HFFc6 (cell line): ENCODE measurements at regions not wholly inside any gene's neighbourhood (a gene's known extent, or its start where the extent isn't known, plus 50 kb on each side); places are given as distances from the start of the nearest gene placed in this dataset.

Experiments used
- DNase-seq: peaks from one replicate; pipeline ENCODE4 v3.0.0-alpha.2; 2018
- H3K27ac Mint-ChIP-seq: 2 replicates; pipeline ENCODE4 v1.8.0; 2020; ENCODE audit warnings: mild to moderate bottlenecking, mixed read lengths
- H3K27me3 Mint-ChIP-seq: 2 replicates; pipeline ENCODE4 v1.8.0; 2021; ENCODE audit warnings: mild to moderate bottlenecking, moderate library complexity, mixed read lengths; ENCODE audit not compliant: insufficient read depth
- H3K36me3 Mint-ChIP-seq: 2 replicates; pipeline ENCODE4 v1.8.0; 2021; ENCODE audit warnings: low read depth, mixed read lengths
- H3K4me1 Mint-ChIP-seq: 2 replicates; pipeline ENCODE4 v1.8.0; 2020; ENCODE audit warnings: low read depth, mixed read lengths
- H3K4me3 Mint-ChIP-seq: 2 replicates; pipeline ENCODE4 v1.8.0; 2020; ENCODE audit warnings: mild to moderate bottlenecking, moderate library complexity, mixed read lengths
- H3K9me3 Mint-ChIP-seq: 2 replicates; pipeline ENCODE4 v1.8.0; 2020; ENCODE audit warnings: mild to moderate bottlenecking, mixed read lengths
- TF ChIP-seq, protein P1 (sequence below): fragments of 200-600 bp; sonication (generic); IDR thresholded peaks from 2 replicates; pipeline ENCODE4 v1.5.0; 2021; ENCODE audit warnings: antibody characterized with exemption, mild to moderate bottlenecking

- TF ChIP-seq, protein P1, sequence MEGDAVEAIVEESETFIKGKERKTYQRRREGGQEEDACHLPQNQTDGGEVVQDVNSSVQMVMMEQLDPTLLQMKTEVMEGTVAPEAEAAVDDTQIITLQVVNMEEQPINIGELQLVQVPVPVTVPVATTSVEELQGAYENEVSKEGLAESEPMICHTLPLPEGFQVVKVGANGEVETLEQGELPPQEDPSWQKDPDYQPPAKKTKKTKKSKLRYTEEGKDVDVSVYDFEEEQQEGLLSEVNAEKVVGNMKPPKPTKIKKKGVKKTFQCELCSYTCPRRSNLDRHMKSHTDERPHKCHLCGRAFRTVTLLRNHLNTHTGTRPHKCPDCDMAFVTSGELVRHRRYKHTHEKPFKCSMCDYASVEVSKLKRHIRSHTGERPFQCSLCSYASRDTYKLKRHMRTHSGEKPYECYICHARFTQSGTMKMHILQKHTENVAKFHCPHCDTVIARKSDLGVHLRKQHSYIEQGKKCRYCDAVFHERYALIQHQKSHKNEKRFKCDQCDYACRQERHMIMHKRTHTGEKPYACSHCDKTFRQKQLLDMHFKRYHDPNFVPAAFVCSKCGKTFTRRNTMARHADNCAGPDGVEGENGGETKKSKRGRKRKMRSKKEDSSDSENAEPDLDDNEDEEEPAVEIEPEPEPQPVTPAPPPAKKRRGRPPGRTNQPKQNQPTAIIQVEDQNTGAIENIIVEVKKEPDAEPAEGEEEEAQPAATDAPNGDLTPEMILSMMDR: no peak
- Mint-ChIP-seq H3K36me3 (no peaks in the 10 kb centered on the region), H3K27ac (no peak overlapping the region), H3K4me1 (no peaks in the 10 kb centered on the region), H3K4me3 (no peak overlapping the region), H3K27me3 (peaks cover 3% of the 10 kb centered on the region; the same call in 1 of the 2 replicates), H3K9me3 (peaks cover 24% of the 10 kb centered on the region)
- DNase-seq: no peak
Observed at GRCh38 chr3:81105789-81106488, 655.5 kb downstream of the GBE1 start.

GRCh38 chr3:81105206-81105605 lies 656.2 kb downstream of the GBE1 start:
- H3K36me3 Mint-ChIP-seq: no peaks in the 10 kb centered on the region
- peaks cover 19% of the 10 kb centered on the region for H3K9me3 Mint-ChIP-seq
- TF ChIP-seq, protein P1: no peak
- peaks cover 3% of the 10 kb centered on the region; the same call in 1 of the 2 replicates for H3K27me3 Mint-ChIP-seq
- no peak for DNase-seq
- no peak overlapping the region for H3K4me3 Mint-ChIP-seq
- no peak overlapping the region for H3K27ac Mint-ChIP-seq
- no peaks in the 10 kb centered on the region for H3K4me1 Mint-ChIP-seq

- DNase-seq: no peak
- Mint-ChIP-seq H3K27me3 (no peaks in the 10 kb centered on the region), H3K27ac (no peak overlapping the region), H3K9me3 (peaks cover 5% of the 10 kb centered on the region), H3K4me3 (no peak overlapping the region), H3K36me3 (no peaks in the 10 kb centered on the region), H3K4me1 (no peaks in the 10 kb centered on the region)
- TF ChIP-seq, protein P1: no peak
Observed at GRCh38 chr3:81097889-81098288, 663.6 kb downstream of the GBE1 start.

GRCh38 chr3:81095956-81096355 lies 665.5 kb downstream of the GBE1 start:
- H3K4me1 Mint-ChIP-seq: no peaks in the 10 kb centered on the region
- H3K9me3 Mint-ChIP-seq: peaks cover 5% of the 10 kb centered on the region
- H3K27me3 Mint-ChIP-seq: no peaks in the 10 kb centered on the region
- H3K36me3 Mint-ChIP-seq: no peaks in the 10 kb centered on the region
- H3K4me3 Mint-ChIP-seq: no peak overlapping the region
- no peak overlapping the region for H3K27ac Mint-ChIP-seq
- TF ChIP-seq, protein P1: no peak
- no peak for DNase-seq

DNA sequence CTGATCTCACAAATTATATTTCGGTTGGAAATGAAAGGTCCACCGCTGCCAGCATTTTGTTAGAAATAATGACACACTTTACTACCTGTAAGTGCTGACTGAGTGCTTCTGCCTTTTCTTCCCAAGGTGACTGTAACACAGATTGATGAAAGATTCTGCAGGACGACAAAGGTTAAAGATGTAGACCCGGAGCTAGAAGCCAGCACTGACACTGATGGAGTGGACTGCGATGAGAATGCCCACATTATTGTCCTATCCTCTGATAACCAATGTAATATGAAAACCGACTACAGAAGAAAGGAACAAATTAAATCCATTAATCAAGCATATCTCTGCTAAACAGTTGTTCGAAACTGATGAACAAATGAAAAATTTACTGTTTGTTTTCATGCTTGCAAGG lies 666.5 kb downstream of the GBE1 start:
- Mint-ChIP-seq H3K4me1 (no peaks in the 10 kb centered on the region), H3K4me3 (no peak overlapping the region), H3K9me3 (peaks cover 13% of the 10 kb centered on the region), H3K36me3 (no peaks in the 10 kb centered on the region), H3K27me3 (no peaks in the 10 kb centered on the region), H3K27ac (no peak overlapping the region)
- no peak for DNase-seq
- TF ChIP-seq, protein P1: no peak
